Fibroblast of lung (primary cell): ENCODE measurements at regions not wholly inside any gene's neighbourhood (a gene's known extent, or its start where the extent isn't known, plus 50 kb on each side); places are given as distances from the start of the nearest gene placed in this dataset.

Source experiments
- DNase-seq, 2 donors: peaks; one replicate each; pipeline versions ENCODE4 v3.0.0 to v3.0.0-alpha.2; 2010; ENCODE audit warnings: low read depth in 2 of 2
- H2AFZ ChIP-seq: 2 replicates; pipeline ENCODE4 v1.5.1; 2012; ENCODE audit warnings: low read length, control low read depth, inconsistent platforms
- H3K27ac ChIP-seq: 2 replicates; pipeline ENCODE4 v1.5.1; 2011; ENCODE audit warnings: low read length, control low read depth; ENCODE audit not compliant: insufficient read depth
- H3K27me3 ChIP-seq: 2 replicates; pipeline ENCODE4 v1.5.1; 2011; ENCODE audit warnings: mild to moderate bottlenecking, low read length; ENCODE audit not compliant: control insufficient read depth, insufficient read depth
- H3K36me3 ChIP-seq: 2 replicates; pipeline ENCODE4 v1.5.1; 2011; ENCODE audit warnings: low read length; ENCODE audit not compliant: control insufficient read depth, insufficient read depth
- H3K4me1 ChIP-seq: 2 replicates; pipeline ENCODE4 v1.5.1; 2011; ENCODE audit warnings: low read length; ENCODE audit not compliant: control insufficient read depth, insufficient read depth; ENCODE audit errors: extremely low read depth
- H3K4me2 ChIP-seq: 2 replicates; pipeline ENCODE4 v1.5.1; 2011; ENCODE audit warnings: low read length, control low read depth; ENCODE audit not compliant: insufficient read depth; ENCODE audit errors: extremely low read depth
- H3K4me3 ChIP-seq, 4 experiments: fragments of 200-600 bp in 1 of 4; sonication (generic) in 1 of 4; replicated peaks in 1 of 4; 2 replicates each; pipeline ENCODE4 v1.5.1; 2011 to 2016; ENCODE audit warnings: low read length in 4 of 4, low read depth in 3 of 4, mild to moderate bottlenecking in 3 of 4, control low read depth in 2 of 4, inconsistent platforms in 1 of 4, mixed read lengths in 1 of 4; ENCODE audit not compliant: insufficient read depth in 1 of 4; ENCODE audit errors: control extremely low read depth in 1 of 4
- H3K79me2 ChIP-seq: 2 replicates; pipeline ENCODE4 v1.5.1; 2012; ENCODE audit warnings: mild to moderate bottlenecking, low read length, inconsistent platforms; ENCODE audit not compliant: control insufficient read depth, insufficient read depth
- H3K9ac ChIP-seq: 2 replicates; pipeline ENCODE4 v1.5.1; 2011; ENCODE audit warnings: mild to moderate bottlenecking, low read length, control low read depth; ENCODE audit not compliant: insufficient read depth
- H3K9me3 ChIP-seq: 2 replicates; pipeline ENCODE4 v1.5.1; 2012; ENCODE audit warnings: low read depth, low read length; ENCODE audit not compliant: control insufficient read depth, insufficient read depth
- H4K20me1 ChIP-seq: 2 replicates; pipeline ENCODE4 v1.5.1; 2011; ENCODE audit warnings: low read length; ENCODE audit not compliant: control insufficient read depth, insufficient read depth; ENCODE audit errors: extremely low read depth
- EZH2 ChIP-seq: IDR thresholded peaks from 2 replicates; pipeline ENCODE4 v1.5.1; 2012; ENCODE audit warnings: low read length, control low read depth, mild to moderate bottlenecking; ENCODE audit errors: missing control alignments
- TF ChIP-seq, protein P1 (sequence below), 2 donors: IDR thresholded peaks in 1 of 2; conservative IDR thresholded peaks in 1 of 2; 1 replicate in 1 of 2; 2 replicates in 1 of 2; pipeline ENCODE4 v1.5.1; 2011 to 2012; ENCODE audit warnings: low read length in 2 of 2, control low read depth in 1 of 2, inconsistent platforms in 1 of 2, low read depth in 1 of 2, mild to moderate bottlenecking in 1 of 2

GRCh38 chr15:46231786-46232185 lies 597.0 kb downstream of the SQOR start:
- DNase-seq = no peak

GRCh38 chr15:46232471-46232870 lies 597.6 kb downstream of the SQOR start:
- TF ChIP-seq, protein P1, sequence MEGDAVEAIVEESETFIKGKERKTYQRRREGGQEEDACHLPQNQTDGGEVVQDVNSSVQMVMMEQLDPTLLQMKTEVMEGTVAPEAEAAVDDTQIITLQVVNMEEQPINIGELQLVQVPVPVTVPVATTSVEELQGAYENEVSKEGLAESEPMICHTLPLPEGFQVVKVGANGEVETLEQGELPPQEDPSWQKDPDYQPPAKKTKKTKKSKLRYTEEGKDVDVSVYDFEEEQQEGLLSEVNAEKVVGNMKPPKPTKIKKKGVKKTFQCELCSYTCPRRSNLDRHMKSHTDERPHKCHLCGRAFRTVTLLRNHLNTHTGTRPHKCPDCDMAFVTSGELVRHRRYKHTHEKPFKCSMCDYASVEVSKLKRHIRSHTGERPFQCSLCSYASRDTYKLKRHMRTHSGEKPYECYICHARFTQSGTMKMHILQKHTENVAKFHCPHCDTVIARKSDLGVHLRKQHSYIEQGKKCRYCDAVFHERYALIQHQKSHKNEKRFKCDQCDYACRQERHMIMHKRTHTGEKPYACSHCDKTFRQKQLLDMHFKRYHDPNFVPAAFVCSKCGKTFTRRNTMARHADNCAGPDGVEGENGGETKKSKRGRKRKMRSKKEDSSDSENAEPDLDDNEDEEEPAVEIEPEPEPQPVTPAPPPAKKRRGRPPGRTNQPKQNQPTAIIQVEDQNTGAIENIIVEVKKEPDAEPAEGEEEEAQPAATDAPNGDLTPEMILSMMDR (conservative IDR thresholded peaks at IDR 0.05 in 1 of 2, IDR thresholded peaks at IDR 0.05 in 1 of 2; ENCODE audit: low read depth in 1 of 2, low read length in 2 of 2) = no peak
- no peak for TF ChIP-seq EZH2
- Histone ChIP-seq H3K79me2 (no peaks in the 10 kb centered on the region), H3K4me2 (no peak overlapping the region), H2AFZ (no peak overlapping the region), H3K36me3 (no peaks in the 10 kb centered on the region), H3K4me1 (no peaks in the 10 kb centered on the region), H3K27me3 (no peaks in the 10 kb centered on the region), H3K4me3 (no peak overlapping the region), H3K27ac (no peak overlapping the region), H3K9me3 (no peaks in the 10 kb centered on the region), H3K9ac (no peak overlapping the region), H4K20me1 (no peaks in the 10 kb centered on the region)
- DNase-seq = no peak

More at GRCh38 chr15:46231786-46232185, 597.0 kb downstream of the SQOR start:
- no peaks in the 10 kb centered on the region for H3K4me1 ChIP-seq
- no peak overlapping the region for H3K4me3 ChIP-seq
- H3K4me2 ChIP-seq = no peak overlapping the region
- H3K79me2 ChIP-seq = no peaks in the 10 kb centered on the region
- H3K9me3 ChIP-seq = no peaks in the 10 kb centered on the region
- no peak overlapping the region for H2AFZ ChIP-seq
- no peaks in the 10 kb centered on the region for H3K27me3 ChIP-seq
- no peaks in the 10 kb centered on the region for H3K36me3 ChIP-seq
- H3K9ac ChIP-seq = no peak overlapping the region
- TF ChIP-seq, protein P1 (conservative IDR thresholded peaks at IDR 0.05 in 1 of 2, IDR thresholded peaks at IDR 0.05 in 1 of 2; ENCODE audit: low read depth in 1 of 2, low read length in 2 of 2) = no peak
- no peak for TF ChIP-seq EZH2
- no peak overlapping the region for H3K27ac ChIP-seq
- H4K20me1 ChIP-seq = no peaks in the 10 kb centered on the region

DNA sequence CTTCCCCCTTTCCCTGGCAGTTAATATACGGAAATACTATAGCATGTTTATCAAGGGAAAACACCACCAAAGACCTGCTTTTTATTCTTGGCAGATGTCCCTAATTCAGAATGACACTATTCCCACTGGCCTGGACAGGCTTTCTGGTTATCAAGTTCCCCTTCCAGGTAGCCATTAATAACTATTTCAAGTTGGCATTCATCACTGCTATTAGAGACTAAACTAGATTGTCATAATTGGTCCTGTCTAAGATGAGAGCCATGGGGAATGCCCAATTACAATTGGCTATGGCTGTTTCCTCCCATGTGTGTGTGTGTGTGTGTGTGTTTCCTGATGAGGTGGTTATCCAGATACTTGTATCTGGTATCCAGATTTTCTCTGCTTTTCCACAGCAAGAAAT lies 608.1 kb downstream of the SQOR start:
- DNase-seq = no peak
- Histone ChIP-seq H3K27me3 (no peaks in the 10 kb centered on the region), H3K4me2 (no peak overlapping the region), H2AFZ (no peak overlapping the region), H4K20me1 (no peaks in the 10 kb centered on the region), H3K9ac (no peak overlapping the region), H3K4me1 (no peaks in the 10 kb centered on the region), H3K27ac (no peak overlapping the region), H3K36me3 (no peaks in the 10 kb centered on the region), H3K4me3 (no peak overlapping the region), H3K79me2 (no peaks in the 10 kb centered on the region), H3K9me3 (no peaks in the 10 kb centered on the region)
- TF ChIP-seq, protein P1 (conservative IDR thresholded peaks at IDR 0.05 in 1 of 2, IDR thresholded peaks at IDR 0.05 in 1 of 2; ENCODE audit: low read depth in 1 of 2, low read length in 2 of 2) = no peak
- TF ChIP-seq EZH2 = no peak
